Tibial nerve (tissue), 4 donors: ENCODE measurements at regions not wholly inside any gene's neighbourhood (a gene's known extent, or its start where the extent isn't known, plus 50 kb on each side); places are given as distances from the start of the nearest gene placed in this dataset.

Experiments used
- DNase-seq, 2 donors: peaks; one replicate each; pipeline ENCODE4 v3.0.0-alpha.2; 2019; ENCODE audit warnings: low spot score in 2 of 2
- H3K27ac ChIP-seq, 4 donors: fragments of 200-600 bp; sonication (generic) in 3 of 4; one replicate each; pipeline ENCODE4 v1.5.1; 2017 to 2019; ENCODE audit warnings: mild to moderate bottlenecking in 1 of 4
- H3K27me3 ChIP-seq, 2 donors: fragments of 200-600 bp; sonication (generic) in 1 of 2; one replicate each; pipeline versions ENCODE4 v1.5.1 to v1.6.0; 2017 to 2019
- H3K36me3 ChIP-seq, 3 donors: fragments of 200-600 bp; sonication (generic); one replicate each; pipeline ENCODE4 v1.5.1; 2018 to 2019
- H3K4me1 ChIP-seq, 4 donors: fragments of 200-600 bp; sonication (generic) in 3 of 4; one replicate each; pipeline ENCODE4 v1.5.1; 2017 to 2019
- H3K4me3 ChIP-seq, 4 donors: fragments of 200-600 bp; sonication (generic) in 3 of 4; one replicate each; pipeline ENCODE4 v1.5.1; 2017 to 2019; ENCODE audit warnings: mild to moderate bottlenecking in 1 of 4, moderate library complexity in 1 of 4
- H3K9me3 ChIP-seq, 4 donors: fragments of 200-600 bp; sonication (generic) in 3 of 4; one replicate each; pipeline ENCODE4 v1.5.1; 2017 to 2019
- EP300 ChIP-seq, 2 donors: sonication (generic); formaldehyde crosslinking; IDR thresholded peaks; one replicate each; pipeline ENCODE4 v1.6.1; 2017; ENCODE audit warnings: antibody characterized with exemption in 2 of 2, mild to moderate bottlenecking in 1 of 2
- POLR2A ChIP-seq, 2 donors: fragments of 450-650 bp; IDR thresholded peaks; one replicate each; pipeline ENCODE4 v1.6.1; 2017; ENCODE audit warnings: antibody characterized with exemption in 2 of 2, mild to moderate bottlenecking in 2 of 2, moderate library complexity in 2 of 2
- WGBS, 2 donors: methylation state at CpG; one replicate each; pipeline ENCODE4 v1.1.5; 2018; 5-methylcytosine and 5-hydroxymethylcytosine counted together
- TF ChIP-seq, protein P1 (sequence below), 5 experiments: fragments of 200-600 bp in 3 of 5; fragments of 450-650 bp in 2 of 5; sonication (generic) in 3 of 5; IDR thresholded peaks; one replicate each; pipeline ENCODE4 v1.5.1; 2016 to 2019; ENCODE audit warnings: antibody characterized with exemption in 5 of 5, mild to moderate bottlenecking in 3 of 5, moderate library complexity in 2 of 5

DNA sequence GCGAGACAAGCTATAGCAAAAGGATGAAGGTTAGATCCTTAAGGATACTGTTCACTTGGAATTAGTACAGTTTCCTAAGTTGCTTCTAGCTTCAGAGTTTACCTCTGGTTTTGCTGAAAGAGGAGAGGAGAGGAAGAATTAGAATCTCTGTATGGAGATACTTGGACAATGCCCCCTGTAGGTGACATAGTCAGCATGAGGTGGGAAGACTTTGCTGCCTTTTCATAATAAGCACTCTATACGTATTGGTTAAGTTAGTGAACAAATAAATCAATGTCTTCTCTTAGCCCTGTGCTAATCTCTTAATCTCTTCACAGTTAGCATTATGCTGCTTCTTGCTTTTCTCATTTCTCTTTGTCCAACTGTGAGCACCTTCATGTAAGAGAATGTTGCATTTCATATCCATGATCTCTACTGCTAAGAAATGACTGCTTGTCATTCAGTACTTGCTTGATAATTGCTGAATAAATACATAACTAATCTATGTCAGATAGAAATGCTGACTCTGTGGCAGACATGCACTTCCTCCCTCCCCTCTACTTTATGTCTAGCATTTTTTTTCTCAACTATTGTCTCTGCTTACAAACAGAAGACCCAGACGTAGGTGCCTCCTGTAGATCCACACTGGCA is 527.2 kb downstream of the GBA3 start:
- no peak overlapping the region for H3K27ac ChIP-seq
- H3K27me3 ChIP-seq, result no peaks in the 10 kb centered on the region
- no peaks in the 10 kb centered on the region for H3K36me3 ChIP-seq
- TF ChIP-seq POLR2A (IDR thresholded peaks at IDR 0.05), result no peak
- no peak for TF ChIP-seq EP300 (IDR thresholded peaks at IDR 0.05)
- TF ChIP-seq, protein P1, sequence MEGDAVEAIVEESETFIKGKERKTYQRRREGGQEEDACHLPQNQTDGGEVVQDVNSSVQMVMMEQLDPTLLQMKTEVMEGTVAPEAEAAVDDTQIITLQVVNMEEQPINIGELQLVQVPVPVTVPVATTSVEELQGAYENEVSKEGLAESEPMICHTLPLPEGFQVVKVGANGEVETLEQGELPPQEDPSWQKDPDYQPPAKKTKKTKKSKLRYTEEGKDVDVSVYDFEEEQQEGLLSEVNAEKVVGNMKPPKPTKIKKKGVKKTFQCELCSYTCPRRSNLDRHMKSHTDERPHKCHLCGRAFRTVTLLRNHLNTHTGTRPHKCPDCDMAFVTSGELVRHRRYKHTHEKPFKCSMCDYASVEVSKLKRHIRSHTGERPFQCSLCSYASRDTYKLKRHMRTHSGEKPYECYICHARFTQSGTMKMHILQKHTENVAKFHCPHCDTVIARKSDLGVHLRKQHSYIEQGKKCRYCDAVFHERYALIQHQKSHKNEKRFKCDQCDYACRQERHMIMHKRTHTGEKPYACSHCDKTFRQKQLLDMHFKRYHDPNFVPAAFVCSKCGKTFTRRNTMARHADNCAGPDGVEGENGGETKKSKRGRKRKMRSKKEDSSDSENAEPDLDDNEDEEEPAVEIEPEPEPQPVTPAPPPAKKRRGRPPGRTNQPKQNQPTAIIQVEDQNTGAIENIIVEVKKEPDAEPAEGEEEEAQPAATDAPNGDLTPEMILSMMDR (IDR thresholded peaks at IDR 0.05), result no peak
- DNase-seq, result no peak
- no peaks in the 10 kb centered on the region for H3K4me1 ChIP-seq
- 70 to 74% methylated on average over 3 of the region's 3 CpGs for WGBS, 2 donors
- no peak overlapping the region for H3K4me3 ChIP-seq
- H3K9me3 ChIP-seq, result no peaks in the 10 kb centered on the region

DNA sequence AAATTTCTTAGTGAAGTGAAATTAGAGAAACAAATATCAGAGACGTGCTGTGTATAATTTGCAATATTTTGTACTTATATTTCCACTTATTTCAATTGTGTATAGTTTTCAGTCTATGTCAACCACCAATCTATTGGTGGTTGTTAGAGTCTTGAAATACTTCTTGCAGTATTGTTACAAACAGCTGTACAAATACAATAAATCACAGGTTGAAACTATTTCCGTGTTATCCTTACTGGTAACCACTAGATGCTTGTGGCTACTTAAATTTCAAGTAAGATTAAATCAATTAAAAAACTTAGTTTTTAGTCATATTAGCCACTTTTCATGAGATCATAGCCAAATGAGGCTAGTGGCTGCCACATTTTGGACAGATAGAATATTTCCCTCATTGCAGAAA is 520.5 kb downstream of the GBA3 start:
- Histone ChIP-seq H3K9me3 (no peaks in the 10 kb centered on the region), H3K4me1 (no peaks in the 10 kb centered on the region), H3K27ac (no peak overlapping the region), H3K27me3 (no peaks in the 10 kb centered on the region), H3K4me3 (no peak overlapping the region), H3K36me3 (no peaks in the 10 kb centered on the region)
- DNase-seq, result no peak
- 72 to 80% methylated on average over 2 of the region's 2 CpGs for WGBS, 2 donors
- no peak for TF ChIP-seq EP300 (IDR thresholded peaks at IDR 0.05)
- TF ChIP-seq, protein P1 (IDR thresholded peaks at IDR 0.05), result no peak

DNA sequence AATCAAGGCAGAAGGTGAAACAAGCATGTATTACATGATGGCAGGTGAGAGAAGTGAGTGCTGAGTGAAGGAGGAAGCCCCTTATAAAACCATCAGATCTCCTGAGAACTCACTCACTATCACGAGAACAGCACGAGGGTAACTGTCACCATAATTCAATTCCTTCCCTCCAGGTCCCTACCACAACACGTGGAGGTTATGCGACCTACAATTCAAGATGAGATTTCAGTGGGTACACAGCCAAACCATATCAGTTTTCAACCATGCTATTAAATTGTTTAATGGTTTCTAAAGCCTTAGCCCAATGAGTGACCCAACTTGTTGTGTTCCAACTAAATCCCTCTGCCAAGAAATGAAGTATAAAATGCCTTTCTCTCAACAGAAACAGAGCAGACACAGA is 519.8 kb downstream of the GBA3 start:
- WGBS, 2 donors, result 64 to 66% methylated on average over 4 of the region's 4 CpGs
- no peaks in the 10 kb centered on the region for H3K36me3 ChIP-seq
- no peak for DNase-seq
- H3K27me3 ChIP-seq, result no peaks in the 10 kb centered on the region
- H3K4me1 ChIP-seq, result no peaks in the 10 kb centered on the region
- no peak overlapping the region for H3K4me3 ChIP-seq
- no peak overlapping the region for H3K27ac ChIP-seq
- peaks cover 0 to 3% (median 0%) of the 10 kb centered on the region in 4 donors for H3K9me3 ChIP-seq
- TF ChIP-seq EP300 (IDR thresholded peaks at IDR 0.05) (no peak), POLR2A (IDR thresholded peaks at IDR 0.05) (no peak)
- TF ChIP-seq, protein P1 (IDR thresholded peaks at IDR 0.05), result no peak

DNA sequence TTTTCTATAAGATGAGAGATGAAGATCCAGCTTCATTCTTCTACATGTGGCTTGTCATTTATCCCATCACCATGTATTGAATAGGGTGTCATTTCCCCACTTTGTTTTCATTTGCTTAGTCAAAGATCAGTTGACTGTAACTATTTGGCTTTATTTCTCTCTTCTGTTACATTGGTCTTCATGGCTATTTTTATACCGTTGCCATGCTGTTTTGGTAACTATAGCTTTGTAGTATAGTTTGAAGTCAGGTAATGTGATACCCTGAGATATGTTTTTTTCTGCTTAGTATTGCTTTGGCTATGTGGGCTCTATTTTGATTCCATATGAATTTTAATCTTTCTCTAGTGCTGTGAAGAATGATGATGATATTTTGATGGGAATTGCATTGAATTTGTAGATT is 514.3 kb downstream of the GBA3 start:
- H3K4me1 ChIP-seq, result no peaks in the 10 kb centered on the region
- WGBS, 2 donors, result 89 to 92% methylated on average over 1 of the region's 1 CpG

DNA sequence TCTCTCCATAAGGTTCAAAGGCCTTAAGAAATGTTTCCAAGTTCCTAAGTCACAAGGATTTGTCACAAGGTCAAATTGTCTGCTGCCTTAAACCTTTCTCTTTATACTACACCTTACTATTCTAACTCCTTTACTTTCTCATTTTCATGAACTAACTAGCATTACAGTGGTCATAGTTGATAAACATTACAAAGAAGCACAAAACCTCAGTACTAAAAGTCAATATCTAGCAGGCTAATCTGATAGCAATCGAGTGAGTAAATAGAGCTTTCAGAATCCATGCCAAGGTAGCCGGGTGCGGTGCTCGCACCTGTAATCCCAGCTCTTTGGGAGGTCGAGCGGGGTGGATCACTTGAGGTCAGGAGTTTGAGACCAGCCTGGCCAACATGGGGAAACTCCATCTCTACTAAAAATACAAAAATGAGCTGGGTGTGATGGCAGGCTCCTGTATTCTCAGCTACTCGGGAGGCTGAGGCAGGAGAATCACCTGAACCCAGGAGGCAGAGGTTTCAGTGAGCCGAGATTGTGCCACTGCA is 510.0 kb downstream of the GBA3 start:
- WGBS, 2 donors, result 81 to 91% methylated on average over 8 of the region's 8 CpGs
- Histone ChIP-seq H3K36me3 (no peaks in the 10 kb centered on the region), H3K4me3 (no peak overlapping the region), H3K27me3 (no peaks in the 10 kb centered on the region), H3K4me1 (no peaks in the 10 kb centered on the region), H3K27ac (no peak overlapping the region), H3K9me3 (peaks cover 0 to 23% (median 2%) of the 10 kb centered on the region in 4 donors)
- no peak for DNase-seq
- TF ChIP-seq EP300 (IDR thresholded peaks at IDR 0.05), result no peak
- TF ChIP-seq, protein P1 (IDR thresholded peaks at IDR 0.05), result no peak
- TF ChIP-seq POLR2A (IDR thresholded peaks at IDR 0.05), result no peak

More for the DNA sequence above, 514.3 kb downstream of the GBA3 start:
- Histone ChIP-seq H3K27me3 (no peaks in the 10 kb centered on the region), H3K4me3 (no peak overlapping the region), H3K36me3 (no peaks in the 10 kb centered on the region), H3K27ac (no peak overlapping the region), H3K9me3 (peaks cover 0 to 24% (median 2%) of the 10 kb centered on the region in 4 donors)
- TF ChIP-seq POLR2A (IDR thresholded peaks at IDR 0.05) (no peak), EP300 (IDR thresholded peaks at IDR 0.05) (no peak)
- TF ChIP-seq, protein P1 (IDR thresholded peaks at IDR 0.05), result no peak
- no peak for DNase-seq
